ENCODE measurements at regions not wholly inside any gene's neighbourhood (a gene's known extent, or its start where the extent isn't known, plus 50 kb on each side); places are given as distances from the start of the nearest gene placed in this dataset.

DNA sequence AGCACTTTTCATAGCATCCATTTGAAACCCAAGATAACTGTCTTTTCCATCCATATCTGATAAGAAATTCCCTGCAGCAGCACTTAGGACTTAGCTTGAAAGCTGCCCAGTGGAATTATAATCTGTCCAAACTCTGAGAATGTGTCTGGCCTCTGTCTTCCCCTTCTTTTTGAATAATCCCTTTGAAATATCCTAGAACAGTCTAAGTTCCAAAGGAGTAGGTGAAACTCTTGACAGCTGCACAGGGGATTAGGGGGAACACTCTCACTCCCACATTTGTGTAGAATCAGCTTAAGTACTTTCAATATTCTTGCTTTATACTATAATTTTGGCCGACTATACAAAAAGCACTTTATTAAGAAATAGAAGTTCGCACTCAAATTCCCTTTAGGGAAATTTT, 157.7 kb downstream of the PAPSS1 start:
- no peak for TF ChIP-seq CTCF (IDR thresholded peaks at IDR 0.05)
- no peak for DNase-seq (ENCODE audit: low spot score)
- Histone ChIP-seq H3K4me3 (no peak overlapping the region), H3K27ac (no peak overlapping the region)

- TF ChIP-seq CTCF (IDR thresholded peaks at IDR 0.05), result no peak
- Histone ChIP-seq H3K4me3 (no peak overlapping the region), H3K27ac (no peak overlapping the region)
- no peak for DNase-seq (ENCODE audit: low spot score)
These were observed 158.6 kb downstream of the PAPSS1 start for GRCh38 chr4:107561481-107561880.

- DNase-seq (ENCODE audit: low spot score), result no peak
- Histone ChIP-seq H3K4me3 (no peak overlapping the region), H3K27ac (no peak overlapping the region)
- TF ChIP-seq CTCF (IDR thresholded peaks at IDR 0.05), result no peak
These were observed 160.4 kb downstream of the PAPSS1 start for GRCh38 chr4:107559653-107560052.

DNA sequence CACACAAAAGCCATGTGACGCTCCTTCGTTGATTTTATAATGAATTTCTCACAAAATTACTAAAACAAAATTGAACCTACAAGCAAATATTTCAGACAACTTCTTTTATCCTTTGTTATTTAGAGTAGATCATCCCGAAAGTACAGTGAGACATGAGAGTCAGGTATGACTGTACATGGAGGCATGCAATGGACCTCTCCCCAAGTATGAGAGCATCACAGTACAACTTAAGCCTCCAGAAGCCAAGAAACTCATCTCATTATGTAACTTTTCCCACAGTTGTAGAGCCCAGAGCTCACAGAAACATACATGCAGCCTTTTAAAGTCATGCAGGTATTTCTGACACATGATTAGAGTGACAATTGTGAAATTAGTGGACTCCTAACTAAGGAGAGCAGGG, 167.7 kb downstream of the PAPSS1 start:
- Histone ChIP-seq H3K4me3 (no peak overlapping the region), H3K27ac (no peak overlapping the region)
- DNase-seq (ENCODE audit: low spot score), result no peak
- no peak for TF ChIP-seq CTCF (IDR thresholded peaks at IDR 0.05)

DNA sequence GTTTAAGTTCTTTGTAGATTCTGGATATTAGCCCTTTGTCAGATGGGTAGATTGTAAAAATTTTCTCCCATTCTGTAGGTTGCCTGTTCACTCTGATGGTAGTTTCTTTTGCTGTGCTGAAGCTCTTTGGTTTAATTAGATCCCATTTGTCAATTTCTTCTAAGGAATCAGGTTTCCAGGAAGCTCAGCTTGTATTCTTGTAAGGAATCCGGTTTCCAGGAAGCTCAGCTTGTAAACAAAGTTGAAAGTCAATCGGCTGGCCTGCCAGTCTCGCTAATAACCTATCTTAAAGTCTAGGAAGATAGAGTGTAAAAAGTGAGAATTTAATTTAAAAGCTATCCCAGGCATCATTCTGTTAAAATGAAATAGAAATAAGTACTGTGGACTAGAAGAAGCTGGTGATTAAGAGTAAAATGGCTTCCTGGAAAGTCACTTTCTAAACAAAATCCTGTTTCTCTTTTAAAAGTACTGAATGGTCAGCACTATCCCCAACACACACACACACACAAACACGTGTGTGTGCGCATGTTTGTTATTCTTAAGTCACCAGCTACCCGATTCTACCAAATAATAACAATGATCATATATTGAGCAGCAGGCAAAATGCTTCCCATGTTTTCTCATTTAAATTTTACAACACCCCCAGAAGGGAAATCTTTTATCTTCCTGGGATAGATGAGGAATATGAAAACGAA, 171.7 kb downstream of the PAPSS1 start:
- TF ChIP-seq CTCF (IDR thresholded peaks at IDR 0.05), result no peak
- DNase-seq (ENCODE audit: low spot score), result no peak

GRCh38 chr4:107546638-107547037, 173.4 kb downstream of the PAPSS1 start:
- Histone ChIP-seq H3K27ac (no peak overlapping the region), H3K4me3 (no peak overlapping the region)
- no peak for TF ChIP-seq CTCF (IDR thresholded peaks at IDR 0.05)
- DNase-seq (ENCODE audit: low spot score), result no peak

More for the DNA sequence above, 171.7 kb downstream of the PAPSS1 start:
- Histone ChIP-seq H3K4me3 (no peak overlapping the region), H3K27ac (no peak overlapping the region)

GRCh38 chr4:107541511-107541910, 178.5 kb downstream of the PAPSS1 start:
- Histone ChIP-seq H3K4me3 (no peak overlapping the region), H3K27ac (no peak overlapping the region)
- no peak for TF ChIP-seq CTCF (IDR thresholded peaks at IDR 0.05)
- DNase-seq (ENCODE audit: low spot score), result no peak

All from coronary artery (tissue), 2 donors.